A549 (cell line): ENCODE measurements at regions not wholly inside any gene's neighbourhood (a gene's known extent, or its start where the extent isn't known, plus 50 kb on each side); places are given as distances from the start of the nearest gene placed in this dataset.
"Not testable (repeated sequence)": the region's sequence is repeated elsewhere in the genome, so short reads cannot be mapped to it uniquely, and the experiment has no call there.

ENCODE experiments used
- CTCF ChIP-seq: fragments of >200 bp; sonication (Bioruptor Twin); formaldehyde crosslinking; IDR thresholded peaks from 3 replicates; pipeline ENCODE4 v1.5.1; 2016
- EP300 ChIP-seq, 2 experiments: fragments of >200 bp; sonication (Bioruptor Twin); formaldehyde crosslinking; IDR thresholded peaks; 2 replicates in 1 of 2; 3 replicates in 1 of 2; pipeline ENCODE4 v1.6.1; 2016 to 2017
- FOSB ChIP-seq: fragments of 250-450 bp; sonication (Bioruptor Pico); IDR thresholded peaks from 2 replicates; pipeline ENCODE4 v1.5.0; 2020; ENCODE audit warnings: mild to moderate bottlenecking, moderate library complexity
- MYC ChIP-seq: IDR thresholded peaks from 2 replicates; pipeline ENCODE4 v1.6.1; 2012; ENCODE audit warnings: mild to moderate bottlenecking, inconsistent platforms, low read length, improper control_type of control experiment, borderline replicate concordance
- NFE2L2 ChIP-seq: fragments of 150-350 bp; conservative IDR thresholded peaks from 2 replicates; pipeline ENCODE4 v1.6.1; 2014; ENCODE audit warnings: low read length
- RAD21 ChIP-seq, 2 experiments: fragments of >200 bp in 1 of 2; sonication (Bioruptor Twin) in 1 of 2; formaldehyde crosslinking in 1 of 2; IDR thresholded peaks in 1 of 2; conservative IDR thresholded peaks in 1 of 2; 2 replicates in 1 of 2; 3 replicates in 1 of 2; pipeline ENCODE4 v1.6.1; 2012 to 2018; ENCODE audit warnings: inconsistent platforms in 1 of 2
- RCOR1 ChIP-seq: fragments of 150-350 bp; IDR thresholded peaks from 2 replicates; pipeline ENCODE4 v1.6.1; 2014; ENCODE audit warnings: antibody characterized with exemption, low read length, low read depth
- RFX5 ChIP-seq: fragments of 450-650 bp; IDR thresholded peaks from 2 replicates; pipeline ENCODE4 v1.7.1; 2014; ENCODE audit warnings: antibody characterized with exemption, mild to moderate bottlenecking, moderate library complexity
- USF2 ChIP-seq: fragments of 450-650 bp; IDR thresholded peaks from 2 replicates; pipeline ENCODE4 v1.6.1; 2014; ENCODE audit warnings: antibody characterized with exemption
- TF ChIP-seq, protein P1 (sequence below): IDR thresholded peaks from 2 replicates; pipeline ENCODE4 v1.6.1; 2012
- TF ChIP-seq, protein P2 (sequence below): IDR thresholded peaks from 2 replicates; pipeline ENCODE4 v1.6.1; 2012
- TF ChIP-seq, protein P3 (sequence below): IDR thresholded peaks from 2 replicates; pipeline ENCODE4 v1.6.1; 2012; ENCODE audit warnings: low read depth, borderline replicate concordance

GRCh38 chr9:38510340-38510739 is 86.1 kb upstream of the IGFBPL1 start:
- not testable (repeated sequence) for TF ChIP-seq CTCF; EP300 (IDR thresholded peaks at IDR 0.05); RFX5; MYC; NFE2L2; USF2; FOSB (CRISPR knock-in tag); RAD21 (conservative IDR thresholded peaks at IDR 0.05 in 1 of 2, IDR thresholded peaks at IDR 0.05 in 1 of 2); RCOR1
- TF ChIP-seq, protein P1, sequence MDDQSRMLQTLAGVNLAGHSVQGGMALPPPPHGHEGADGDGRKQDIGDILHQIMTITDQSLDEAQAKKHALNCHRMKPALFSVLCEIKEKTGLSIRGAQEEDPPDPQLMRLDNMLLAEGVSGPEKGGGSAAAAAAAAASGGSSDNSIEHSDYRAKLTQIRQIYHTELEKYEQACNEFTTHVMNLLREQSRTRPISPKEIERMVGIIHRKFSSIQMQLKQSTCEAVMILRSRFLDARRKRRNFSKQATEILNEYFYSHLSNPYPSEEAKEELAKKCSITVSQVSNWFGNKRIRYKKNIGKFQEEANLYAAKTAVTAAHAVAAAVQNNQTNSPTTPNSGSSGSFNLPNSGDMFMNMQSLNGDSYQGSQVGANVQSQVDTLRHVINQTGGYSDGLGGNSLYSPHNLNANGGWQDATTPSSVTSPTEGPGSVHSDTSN, result not testable (repeated sequence)
- TF ChIP-seq, protein P2, sequence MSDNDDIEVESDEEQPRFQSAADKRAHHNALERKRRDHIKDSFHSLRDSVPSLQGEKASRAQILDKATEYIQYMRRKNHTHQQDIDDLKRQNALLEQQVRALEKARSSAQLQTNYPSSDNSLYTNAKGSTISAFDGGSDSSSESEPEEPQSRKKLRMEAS, result not testable (repeated sequence)
- TF ChIP-seq, protein P3, sequence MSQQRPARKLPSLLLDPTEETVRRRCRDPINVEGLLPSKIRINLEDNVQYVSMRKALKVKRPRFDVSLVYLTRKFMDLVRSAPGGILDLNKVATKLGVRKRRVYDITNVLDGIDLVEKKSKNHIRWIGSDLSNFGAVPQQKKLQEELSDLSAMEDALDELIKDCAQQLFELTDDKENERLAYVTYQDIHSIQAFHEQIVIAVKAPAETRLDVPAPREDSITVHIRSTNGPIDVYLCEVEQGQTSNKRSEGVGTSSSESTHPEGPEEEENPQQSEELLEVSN, result not testable (repeated sequence)
